ENCODE measurements at regions not wholly inside any gene's neighbourhood (a gene's known extent, or its start where the extent isn't known, plus 50 kb on each side); places are given as distances from the start of the nearest gene placed in this dataset.

DNA sequence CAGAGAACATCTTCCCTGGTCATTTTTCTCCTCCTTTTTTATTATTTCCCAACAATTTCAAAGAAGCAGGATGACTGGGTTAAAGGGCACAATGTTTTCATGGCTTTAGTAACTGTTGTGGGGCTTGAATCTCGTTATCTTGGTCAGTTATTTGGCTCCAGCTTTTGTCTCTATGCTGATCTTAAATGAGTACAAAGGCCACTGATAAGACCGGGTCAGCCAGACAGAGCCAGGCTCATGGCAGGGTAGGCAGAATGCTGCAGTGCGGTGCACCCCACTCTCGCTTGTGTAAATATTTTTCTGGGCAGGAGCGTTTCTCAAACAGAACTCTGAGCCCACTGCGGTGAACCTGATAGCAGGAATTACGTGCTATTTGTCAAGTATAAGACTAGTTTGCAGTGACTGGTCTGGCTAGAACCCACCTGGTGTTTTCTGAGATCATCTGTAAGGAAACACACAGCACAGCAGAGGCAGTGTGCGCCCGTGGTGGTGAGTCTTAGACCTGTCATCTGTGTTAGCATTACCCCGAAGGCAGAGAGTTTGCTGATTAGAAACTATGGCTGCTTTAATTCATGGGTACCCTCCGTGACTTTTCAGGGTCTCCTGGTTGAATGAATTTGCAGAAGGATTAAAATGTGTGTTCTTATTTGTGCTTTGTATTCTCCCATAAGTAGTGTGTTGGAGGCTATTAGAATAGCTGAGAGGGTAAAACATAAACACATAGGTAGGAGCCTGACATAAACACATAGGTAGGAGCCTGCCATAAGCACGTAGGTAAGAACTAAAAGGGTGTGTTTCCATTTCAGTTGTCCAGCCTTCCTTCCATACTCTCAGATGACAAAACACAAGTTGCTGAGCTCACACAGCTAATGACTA lies 158.6 kb upstream of the DMRT1 start:
- no peak for TF ChIP-seq SP2 (tag by site-specific recombination; IDR thresholded peaks at IDR 0.05)
- TF ChIP-seq, protein P1, sequence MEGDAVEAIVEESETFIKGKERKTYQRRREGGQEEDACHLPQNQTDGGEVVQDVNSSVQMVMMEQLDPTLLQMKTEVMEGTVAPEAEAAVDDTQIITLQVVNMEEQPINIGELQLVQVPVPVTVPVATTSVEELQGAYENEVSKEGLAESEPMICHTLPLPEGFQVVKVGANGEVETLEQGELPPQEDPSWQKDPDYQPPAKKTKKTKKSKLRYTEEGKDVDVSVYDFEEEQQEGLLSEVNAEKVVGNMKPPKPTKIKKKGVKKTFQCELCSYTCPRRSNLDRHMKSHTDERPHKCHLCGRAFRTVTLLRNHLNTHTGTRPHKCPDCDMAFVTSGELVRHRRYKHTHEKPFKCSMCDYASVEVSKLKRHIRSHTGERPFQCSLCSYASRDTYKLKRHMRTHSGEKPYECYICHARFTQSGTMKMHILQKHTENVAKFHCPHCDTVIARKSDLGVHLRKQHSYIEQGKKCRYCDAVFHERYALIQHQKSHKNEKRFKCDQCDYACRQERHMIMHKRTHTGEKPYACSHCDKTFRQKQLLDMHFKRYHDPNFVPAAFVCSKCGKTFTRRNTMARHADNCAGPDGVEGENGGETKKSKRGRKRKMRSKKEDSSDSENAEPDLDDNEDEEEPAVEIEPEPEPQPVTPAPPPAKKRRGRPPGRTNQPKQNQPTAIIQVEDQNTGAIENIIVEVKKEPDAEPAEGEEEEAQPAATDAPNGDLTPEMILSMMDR (tag by site-specific recombination; IDR thresholded peaks at IDR 0.05) = no peak
- TF ChIP-seq, protein P2, sequence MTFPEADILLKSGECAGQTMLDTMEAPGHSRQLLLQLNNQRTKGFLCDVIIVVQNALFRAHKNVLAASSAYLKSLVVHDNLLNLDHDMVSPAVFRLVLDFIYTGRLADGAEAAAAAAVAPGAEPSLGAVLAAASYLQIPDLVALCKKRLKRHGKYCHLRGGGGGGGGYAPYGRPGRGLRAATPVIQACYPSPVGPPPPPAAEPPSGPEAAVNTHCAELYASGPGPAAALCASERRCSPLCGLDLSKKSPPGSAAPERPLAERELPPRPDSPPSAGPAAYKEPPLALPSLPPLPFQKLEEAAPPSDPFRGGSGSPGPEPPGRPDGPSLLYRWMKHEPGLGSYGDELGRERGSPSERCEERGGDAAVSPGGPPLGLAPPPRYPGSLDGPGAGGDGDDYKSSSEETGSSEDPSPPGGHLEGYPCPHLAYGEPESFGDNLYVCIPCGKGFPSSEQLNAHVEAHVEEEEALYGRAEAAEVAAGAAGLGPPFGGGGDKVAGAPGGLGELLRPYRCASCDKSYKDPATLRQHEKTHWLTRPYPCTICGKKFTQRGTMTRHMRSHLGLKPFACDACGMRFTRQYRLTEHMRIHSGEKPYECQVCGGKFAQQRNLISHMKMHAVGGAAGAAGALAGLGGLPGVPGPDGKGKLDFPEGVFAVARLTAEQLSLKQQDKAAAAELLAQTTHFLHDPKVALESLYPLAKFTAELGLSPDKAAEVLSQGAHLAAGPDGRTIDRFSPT (tag by site-specific recombination; IDR thresholded peaks at IDR 0.05) = no peak
- no peak for TF ChIP-seq ZNF48 (tag by site-specific recombination; IDR thresholded peaks at IDR 0.05)
- TF ChIP-seq ZNF248 (tag by site-specific recombination; IDR thresholded peaks at IDR 0.05) = no peak
- TF ChIP-seq, protein P3, sequence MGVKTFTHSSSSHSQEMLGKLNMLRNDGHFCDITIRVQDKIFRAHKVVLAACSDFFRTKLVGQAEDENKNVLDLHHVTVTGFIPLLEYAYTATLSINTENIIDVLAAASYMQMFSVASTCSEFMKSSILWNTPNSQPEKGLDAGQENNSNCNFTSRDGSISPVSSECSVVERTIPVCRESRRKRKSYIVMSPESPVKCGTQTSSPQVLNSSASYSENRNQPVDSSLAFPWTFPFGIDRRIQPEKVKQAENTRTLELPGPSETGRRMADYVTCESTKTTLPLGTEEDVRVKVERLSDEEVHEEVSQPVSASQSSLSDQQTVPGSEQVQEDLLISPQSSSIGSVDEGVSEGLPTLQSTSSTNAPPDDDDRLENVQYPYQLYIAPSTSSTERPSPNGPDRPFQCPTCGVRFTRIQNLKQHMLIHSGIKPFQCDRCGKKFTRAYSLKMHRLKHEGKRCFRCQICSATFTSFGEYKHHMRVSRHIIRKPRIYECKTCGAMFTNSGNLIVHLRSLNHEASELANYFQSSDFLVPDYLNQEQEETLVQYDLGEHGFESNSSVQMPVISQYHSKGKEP (tag by site-specific recombination; IDR thresholded peaks at IDR 0.05) = no peak
- TF ChIP-seq, protein P4, sequence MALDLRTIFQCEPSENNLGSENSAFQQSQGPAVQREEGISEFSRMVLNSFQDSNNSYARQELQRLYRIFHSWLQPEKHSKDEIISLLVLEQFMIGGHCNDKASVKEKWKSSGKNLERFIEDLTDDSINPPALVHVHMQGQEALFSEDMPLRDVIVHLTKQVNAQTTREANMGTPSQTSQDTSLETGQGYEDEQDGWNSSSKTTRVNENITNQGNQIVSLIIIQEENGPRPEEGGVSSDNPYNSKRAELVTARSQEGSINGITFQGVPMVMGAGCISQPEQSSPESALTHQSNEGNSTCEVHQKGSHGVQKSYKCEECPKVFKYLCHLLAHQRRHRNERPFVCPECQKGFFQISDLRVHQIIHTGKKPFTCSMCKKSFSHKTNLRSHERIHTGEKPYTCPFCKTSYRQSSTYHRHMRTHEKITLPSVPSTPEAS (tag by site-specific recombination; IDR thresholded peaks at IDR 0.05) = no peak
- no peak for TF ChIP-seq ZNF311 (tag by site-specific recombination; IDR thresholded peaks at IDR 0.05; ENCODE audit: borderline replicate concordance)
- TF ChIP-seq ZNF223 (tag by site-specific recombination; IDR thresholded peaks at IDR 0.05) = no peak

Measured in HEK293 (cell line).